B cell (primary cell): ENCODE measurements at regions not wholly inside any gene's neighbourhood (a gene's known extent, or its start where the extent isn't known, plus 50 kb on each side); places are given as distances from the start of the nearest gene placed in this dataset.

Experiments used
- ATAC-seq: fragments of 200-7000 bp; cut with Tn5 transposase; one replicate; pipeline ENCODE4 v1.10.0; 2021; ENCODE audit warnings: low read depth, mild to moderate bottlenecking, moderate number of reproducible peaks, moderate library complexity
- CTCF ChIA-PET: fragments of 350-600 bp; sonication (Branson Sonifier 250); formaldehyde crosslinking; loops from one replicate; lab custom pipeline; 2021; ENCODE audit warnings: antibody characterized with exemption, inconsistent platforms; lab: Charles Lee
- POLR2A ChIA-PET: fragments of 350-600 bp; sonication (Branson Sonifier 250); formaldehyde crosslinking; loops from one replicate; lab custom pipeline; 2021; ENCODE audit warnings: antibody characterized with exemption; lab: Charles Lee
- DNase-seq: peaks from one replicate; pipeline ENCODE4 v3.0.0; 2013
- H2AFZ ChIP-seq: 2 replicates; pipeline ENCODE4 v1.6.1; 2012; ENCODE audit warnings: mild to moderate bottlenecking, low read depth, low read length; ENCODE audit not compliant: insufficient read depth, poor library complexity, severe bottlenecking
- H3K27ac ChIP-seq, 2 donors: 1 replicate in 1 of 2; 2 replicates in 1 of 2; pipeline ENCODE4 v1.5.1; 2012 to 2013; ENCODE audit warnings: low read length in 2 of 2, mild to moderate bottlenecking in 2 of 2, moderate library complexity in 1 of 2
- H3K27me3 ChIP-seq, 4 experiments: fragments of 200-600 bp in 1 of 4; sonication (generic) in 1 of 4; replicated peaks in 1 of 4; 1 replicate in 2 of 4; 2 replicates in 2 of 4; pipeline versions ENCODE4 v1.6.1 to v1.7.0; 2013 to 2016; ENCODE audit warnings: low read length in 3 of 4, mild to moderate bottlenecking in 2 of 4, mixed read lengths in 1 of 4, moderate library complexity in 1 of 4; ENCODE audit not compliant: insufficient read depth in 4 of 4, control insufficient read depth in 3 of 4; ENCODE audit errors: control extremely low read depth in 1 of 4
- H3K36me3 ChIP-seq, 2 experiments: replicated peaks in 1 of 2; 1 replicate in 1 of 2; 2 replicates in 1 of 2; pipeline versions ENCODE4 v1.6.1 to v1.7.1; 2013; ENCODE audit warnings: low read length in 1 of 2; ENCODE audit not compliant: insufficient read depth in 2 of 2, control insufficient read depth in 1 of 2; ENCODE audit errors: control extremely low read depth in 1 of 2, extremely low read depth in 1 of 2
- H3K4me1 ChIP-seq, 2 donors: fragments of 200-600 bp in 1 of 2; sonication (generic) in 1 of 2; 1 replicate in 1 of 2; 2 replicates in 1 of 2; pipeline versions ENCODE4 v1.5.1 to v1.6.1; 2013 to 2017; ENCODE audit warnings: low read length in 2 of 2; ENCODE audit not compliant: control insufficient read depth in 2 of 2, insufficient read depth in 2 of 2
- H3K4me2 ChIP-seq: replicated peaks from 2 replicates; pipeline ENCODE3; 2012; ENCODE audit warnings: mild to moderate bottlenecking, low read depth, low read length; ENCODE audit not compliant: poor library complexity, severe bottlenecking
- H3K4me3 ChIP-seq, 5 experiments: fragments of 200-600 bp in 1 of 5; sonication (generic) in 1 of 5; 1 replicate in 3 of 5; 2 replicates in 2 of 5; pipeline versions ENCODE4 v1.5.1 to v1.7.0; 2011 to 2016; ENCODE audit warnings: low read length in 4 of 5, mild to moderate bottlenecking in 4 of 5, low read depth in 2 of 5, control low read depth in 1 of 5, moderate library complexity in 1 of 5; ENCODE audit not compliant: insufficient read depth in 1 of 5; ENCODE audit errors: control extremely low read depth in 1 of 5, extremely low read depth in 1 of 5
- H3K79me2 ChIP-seq: fragments of 200-600 bp; sonication (generic); one replicate; pipeline ENCODE4 v1.6.0; 2016; ENCODE audit warnings: low read length; ENCODE audit not compliant: control insufficient read depth, insufficient read depth
- H3K9ac ChIP-seq: fragments of 200-600 bp; sonication (generic); 2 replicates; pipeline ENCODE4 v1.6.1; 2017; ENCODE audit warnings: mild to moderate bottlenecking, low read length, moderate library complexity
- H3K9me3 ChIP-seq, 3 donors: one replicate each; pipeline versions ENCODE4 v1.6.1 to v1.7.1; 2013; ENCODE audit warnings: low read length in 2 of 3; ENCODE audit not compliant: control insufficient read depth in 2 of 3, insufficient read depth in 1 of 3; ENCODE audit errors: control extremely low read depth in 1 of 3
- H4K20me1 ChIP-seq: 2 replicates; pipeline ENCODE4 v1.6.0; 2012; ENCODE audit warnings: mild to moderate bottlenecking, low read length; ENCODE audit not compliant: insufficient read depth, control insufficient read depth, poor library complexity, severe bottlenecking
- H3K27ac Mint-ChIP-seq: one replicate; pipeline ENCODE4 v1.8.0; 2021; ENCODE audit warnings: mixed read lengths
- H3K27me3 Mint-ChIP-seq: one replicate; pipeline ENCODE4 v1.8.0; 2021; ENCODE audit warnings: mixed read lengths
- H3K4me1 Mint-ChIP-seq: one replicate; pipeline ENCODE4 v1.8.0; 2021; ENCODE audit warnings: mixed read lengths
- H3K4me3 Mint-ChIP-seq: one replicate; pipeline ENCODE4 v1.8.0; 2021; ENCODE audit warnings: mixed read lengths
- H3K9me3 Mint-ChIP-seq: one replicate; pipeline ENCODE4 v1.8.0; 2022; ENCODE audit warnings: mixed read lengths; ENCODE audit not compliant: insufficient read depth
- CTCF ChIP-seq: fragments of 200-600 bp; IDR thresholded peaks from one replicate; pipeline ENCODE4 v1.8.0; 2022; ENCODE audit warnings: antibody characterized with exemption, mild to moderate bottlenecking
- EZH2 ChIP-seq: IDR thresholded peaks from 2 replicates; pipeline ENCODE4 v1.6.1; 2012; ENCODE audit warnings: borderline replicate concordance, low read depth, mild to moderate bottlenecking, moderate library complexity, low read length; ENCODE audit not compliant: insufficient read depth, poor library complexity, severe bottlenecking
- WGBS: methylation state at CpG from one replicate; pipeline ENCODE4 v1.1.5; 2013; ENCODE audit warnings: missing lambda C conversion rate; ENCODE audit not compliant: insufficient coverage; 5-methylcytosine and 5-hydroxymethylcytosine counted together
- intact Hi-C: fragments of 100-400 bp; cut with micrococcal nuclease; formaldehyde crosslinking; loops from one replicate; pipeline ENCODE4 v1.10.0; 2022

GRCh38 chr13:111515307-111515617, 194.8 kb downstream of the TEX29 start:
- H3K36me3 ChIP-seq = no peaks in the 10 kb centered on the region
- no peak for TF ChIP-seq EZH2
- no peak for TF ChIP-seq CTCF
- H3K4me3 ChIP-seq = no peak overlapping the region
- H3K27ac ChIP-seq = no peak overlapping the region
- 80% methylated on average over 3 of the region's 3 CpGs for WGBS
- H3K4me1 ChIP-seq = no peaks in the 10 kb centered on the region
- H3K9me3 Mint-ChIP-seq = no peaks in the 10 kb centered on the region
- H3K27me3 Mint-ChIP-seq = no peaks in the 10 kb centered on the region
- no peak overlapping the region for H3K4me3 Mint-ChIP-seq
- no peak overlapping the region for H3K4me2 ChIP-seq
- ATAC-seq (no peak), DNase-seq (no peak)
- no peaks in the 10 kb centered on the region for H3K4me1 Mint-ChIP-seq
- ChIA-PET POLR2A (no interaction called here), CTCF (no interaction called here)
- no peak overlapping the region for H2AFZ ChIP-seq
- no peaks in the 10 kb centered on the region for H3K9me3 ChIP-seq
- H3K79me2 ChIP-seq = no peaks in the 10 kb centered on the region
- intact Hi-C loops = no loop called here
- no peaks in the 10 kb centered on the region for H3K27me3 ChIP-seq
- no peak overlapping the region for H3K9ac ChIP-seq
- no peak overlapping the region for H3K27ac Mint-ChIP-seq
- H4K20me1 ChIP-seq = no peaks in the 10 kb centered on the region

GRCh38 chr13:111515635-111516034, 195.2 kb downstream of the TEX29 start:
- H3K9me3 Mint-ChIP-seq = no peaks in the 10 kb centered on the region

More at GRCh38 chr13:111515635-111516034, 195.2 kb downstream of the TEX29 start:
- no peaks in the 10 kb centered on the region for H3K4me1 Mint-ChIP-seq
- Histone ChIP-seq H3K27me3 (no peaks in the 10 kb centered on the region), H2AFZ (no peak overlapping the region), H3K9ac (no peak overlapping the region), H3K79me2 (no peaks in the 10 kb centered on the region), H3K9me3 (no peaks in the 10 kb centered on the region), H3K4me3 (no peak overlapping the region), H3K4me2 (no peak overlapping the region), H3K4me1 (no peaks in the 10 kb centered on the region), H3K36me3 (no peaks in the 10 kb centered on the region), H3K27ac (no peak overlapping the region), H4K20me1 (no peaks in the 10 kb centered on the region)
- WGBS = 66% methylated on average over 16 of the region's 16 CpGs
- no peak overlapping the region for H3K27ac Mint-ChIP-seq
- DNase-seq (no peak), ATAC-seq (no peak)
- TF ChIP-seq CTCF (no peak), EZH2 (no peak)
- ChIA-PET CTCF (no interaction called here), POLR2A (no interaction called here)
- intact Hi-C loops = no loop called here
- H3K27me3 Mint-ChIP-seq = no peaks in the 10 kb centered on the region
- no peak overlapping the region for H3K4me3 Mint-ChIP-seq
